Aorta (tissue), 5 donors: ENCODE measurements at regions not wholly inside any gene's neighbourhood (a gene's known extent, or its start where the extent isn't known, plus 50 kb on each side); places are given as distances from the start of the nearest gene placed in this dataset.
"Not testable (repeated sequence)": the region's sequence is repeated elsewhere in the genome, so short reads cannot be mapped to it uniquely, and the experiment has no call there.

Experiments
- ATAC-seq: fragments of 200-7000 bp; cut with Tn5 transposase; one replicate; pipeline ENCODE4 v1.9.1; 2022; ENCODE audit warnings: moderate library complexity; ENCODE audit not compliant: low FRiP score
- DNase-seq, 2 donors: peaks; one replicate each; pipeline ENCODE4 v3.0.0-alpha.2; 2020
- H3K27ac ChIP-seq, 2 donors: one replicate each; pipeline ENCODE4 v1.5.1; 2013; ENCODE audit warnings: low read length in 2 of 2, mild to moderate bottlenecking in 2 of 2, moderate library complexity in 2 of 2, control low read depth in 1 of 2, inconsistent platforms in 1 of 2, low read depth in 1 of 2
- H3K27me3 ChIP-seq, 2 donors: one replicate each; pipeline ENCODE4 v1.6.1; 2013; ENCODE audit warnings: control low read depth in 1 of 2, low read length in 1 of 2, mild to moderate bottlenecking in 1 of 2, moderate library complexity in 1 of 2; ENCODE audit not compliant: insufficient read depth in 2 of 2, control insufficient read depth in 1 of 2
- H3K36me3 ChIP-seq, 2 donors: one replicate each; pipeline ENCODE4 v1.6.1; 2013; ENCODE audit warnings: control low read depth in 1 of 2, low read length in 1 of 2, mild to moderate bottlenecking in 1 of 2; ENCODE audit not compliant: insufficient read depth in 2 of 2, control insufficient read depth in 1 of 2
- H3K4me1 ChIP-seq, 2 donors: one replicate each; pipeline ENCODE4 v1.6.1; 2013; ENCODE audit warnings: low read length in 2 of 2, control low read depth in 1 of 2, mild to moderate bottlenecking in 1 of 2, moderate library complexity in 1 of 2; ENCODE audit not compliant: insufficient read depth in 2 of 2, control insufficient read depth in 1 of 2
- H3K4me3 ChIP-seq, 2 donors: one replicate each; pipeline ENCODE4 v1.5.1; 2013; ENCODE audit warnings: low read length in 2 of 2, control low read depth in 1 of 2, mild to moderate bottlenecking in 1 of 2
- H3K9me3 ChIP-seq: one replicate; pipeline ENCODE4 v1.6.1; 2013; ENCODE audit warnings: mild to moderate bottlenecking, low read length; ENCODE audit not compliant: control insufficient read depth
- WGBS, 2 donors: extraction: QIAGEN DNeasy Blood & Tissue Kit; methylation state at CpG; one replicate each; pipeline ENCODE4 v1.1.7; 2013; 5-methylcytosine and 5-hydroxymethylcytosine counted together
- intact Hi-C, 2 donors: fragments of 100-400 bp; cut with DNase I; formaldehyde crosslinking; loops; one replicate each; pipeline versions ENCODE4 v1.14.2 to v1.15.0; 2022
- donor health status: healthy with polysubstance abuse.
- donor health status: Bipolar disorder and iron deficiency.
- donor health status: DM: no; HTN: no; CAD: no.
- donor health status: DM: no; HTN: no; CAD: no.
- donor health status: DM: yes; HTN: yes; CAD: no.

GRCh38 chr4:59728496-59728895 lies 1471.6 kb upstream of the ADGRL3 start:
- intact Hi-C loops = no loop called here
- no peaks in the 10 kb centered on the region for H3K27me3 ChIP-seq
- WGBS, 2 donors = 71 to 88% methylated on average over 1 of the region's 1 CpG
- ATAC-seq (no peak), DNase-seq (no peak)
- H3K4me1 ChIP-seq = no peaks in the 10 kb centered on the region
- no peaks in the 10 kb centered on the region for H3K36me3 ChIP-seq
- H3K4me3 ChIP-seq = no peak overlapping the region
- H3K27ac ChIP-seq = no peak overlapping the region
- peaks cover 1% of the 10 kb centered on the region for H3K9me3 ChIP-seq

GRCh38 chr4:59729321-59729720 lies 1470.8 kb upstream of the ADGRL3 start:
- WGBS, 2 donors = 61 to 72% methylated on average over 2 of the region's 2 CpGs
- Histone ChIP-seq H3K36me3 (no peaks in the 10 kb centered on the region), H3K27ac (no peak overlapping the region), H3K9me3 (peaks cover 1% of the 10 kb centered on the region), H3K4me3 (no peak overlapping the region), H3K4me1 (no peaks in the 10 kb centered on the region), H3K27me3 (no peaks in the 10 kb centered on the region)
- no peak for DNase-seq
- intact Hi-C loops = no loop called here
- no peak for ATAC-seq

GRCh38 chr4:59748433-59748832 lies 1451.7 kb upstream of the ADGRL3 start:
- H3K27ac ChIP-seq = no peak overlapping the region
- WGBS, 2 donors = 97% methylated on average over 1 of the region's 1 CpG
- intact Hi-C loops = no loop called here

DNA sequence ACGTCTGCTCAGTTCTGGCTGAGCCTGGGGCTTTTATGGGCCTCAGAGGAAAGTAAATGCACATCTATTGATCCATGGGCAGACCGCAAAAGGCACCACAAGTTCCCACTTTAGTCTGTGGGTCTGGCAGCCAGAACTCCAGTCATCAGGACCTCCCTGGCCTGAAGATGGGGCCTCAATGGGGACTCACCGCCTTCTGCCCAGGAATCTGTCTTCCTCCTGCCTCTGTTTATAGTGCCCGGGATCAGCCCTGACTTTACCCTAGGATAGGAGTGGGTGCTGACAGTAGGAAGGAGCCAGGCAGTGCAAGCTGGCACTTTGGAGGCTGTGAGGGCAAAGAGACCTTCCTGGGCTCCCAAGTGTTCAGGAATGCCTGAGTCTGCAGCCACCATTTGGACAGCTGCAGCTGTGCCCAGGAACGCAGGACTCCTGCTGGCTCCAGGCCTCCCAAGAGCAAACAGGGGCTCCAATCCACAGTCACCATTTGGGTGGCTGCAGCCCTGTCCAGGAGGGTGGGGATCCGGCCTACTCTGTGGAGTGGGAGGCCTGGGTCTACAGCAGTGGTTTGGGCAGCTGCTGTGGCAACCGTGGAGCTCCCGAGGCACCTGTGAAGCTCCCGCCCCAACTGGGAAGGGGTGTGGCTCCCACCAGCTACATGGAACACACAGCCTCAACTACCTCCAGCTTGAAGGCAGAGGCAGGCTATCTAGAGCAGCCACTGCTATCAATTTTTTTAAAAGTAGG lies 1440.9 kb upstream of the ADGRL3 start:
- ATAC-seq (no peak), DNase-seq (no peak)
- H3K9me3 ChIP-seq = no peaks in the 10 kb centered on the region
- H3K4me3 ChIP-seq = no peak overlapping the region
- no peaks in the 10 kb centered on the region for H3K4me1 ChIP-seq
- intact Hi-C loops = no loop called here
- no peaks in the 10 kb centered on the region for H3K27me3 ChIP-seq
- WGBS, 2 donors = 88 to 91% methylated on average over 9 of the region's 9 CpGs
- no peak overlapping the region for H3K27ac ChIP-seq
- no peaks in the 10 kb centered on the region for H3K36me3 ChIP-seq

More at GRCh38 chr4:59748433-59748832, 1451.7 kb upstream of the ADGRL3 start:
- Histone ChIP-seq H3K4me1 (no peaks in the 10 kb centered on the region), H3K9me3 (no peaks in the 10 kb centered on the region), H3K4me3 (no peak overlapping the region), H3K27me3 (no peaks in the 10 kb centered on the region), H3K36me3 (no peaks in the 10 kb centered on the region)
- ATAC-seq (no peak), DNase-seq (no peak)

GRCh38 chr4:59762344-59762743 lies 1437.8 kb upstream of the ADGRL3 start:
- no peak overlapping the region for H3K27ac ChIP-seq
- DNase-seq (no peak), ATAC-seq (no peak)
- no peaks in the 10 kb centered on the region for H3K9me3 ChIP-seq
- intact Hi-C loops = no loop called here
- no peaks in the 10 kb centered on the region for H3K4me1 ChIP-seq
- 91 to 93% methylated on average over 4 of the region's 4 CpGs for WGBS, 2 donors
- H3K27me3 ChIP-seq = no peaks in the 10 kb centered on the region
- H3K36me3 ChIP-seq = no peaks in the 10 kb centered on the region
- no peak overlapping the region for H3K4me3 ChIP-seq

DNA sequence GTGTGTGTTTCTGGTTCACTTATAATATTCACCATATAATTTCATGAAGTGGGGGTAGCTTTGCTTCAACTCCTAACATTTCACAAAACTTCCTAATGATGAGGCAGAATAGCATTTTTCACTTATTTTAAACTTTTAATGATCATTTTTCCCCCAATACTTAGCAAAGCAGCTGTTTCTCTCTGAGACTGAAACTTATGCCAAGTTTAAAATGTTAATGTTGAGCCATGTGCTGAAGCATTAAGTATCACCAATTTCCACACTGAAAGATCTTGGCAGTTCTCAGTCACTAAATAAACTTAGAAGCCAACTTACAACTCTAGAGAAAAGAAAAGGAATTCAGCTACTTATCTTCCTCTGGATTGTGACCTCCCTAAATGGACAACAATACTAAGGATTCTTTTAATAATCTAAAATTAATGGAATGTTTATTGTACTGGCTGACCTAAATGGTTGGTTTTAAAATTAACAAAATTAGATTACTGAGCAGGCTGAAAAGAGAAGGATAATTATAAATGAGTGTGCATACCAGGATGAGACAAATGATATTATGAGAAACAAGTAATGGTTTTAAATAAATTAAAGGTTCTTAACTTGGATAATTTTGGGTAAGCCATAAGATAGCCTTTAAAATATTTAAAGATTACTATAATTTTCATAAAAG lies 1429.4 kb upstream of the ADGRL3 start:
- intact Hi-C loops = no loop called here
- no peaks in the 10 kb centered on the region for H3K36me3 ChIP-seq
- no peaks in the 10 kb centered on the region for H3K9me3 ChIP-seq
- no peaks in the 10 kb centered on the region for H3K27me3 ChIP-seq
- no peaks in the 10 kb centered on the region for H3K4me1 ChIP-seq
- ATAC-seq (no peak), DNase-seq (no peak)
- no peak overlapping the region for H3K27ac ChIP-seq
- no peak overlapping the region for H3K4me3 ChIP-seq

GRCh38 chr4:59772641-59773139 lies 1427.4 kb upstream of the ADGRL3 start:
- no peaks in the 10 kb centered on the region for H3K27me3 ChIP-seq
- WGBS, 2 donors = 50 to 64% methylated on average over 1 of the region's 1 CpG
- H3K4me1 ChIP-seq = no peaks in the 10 kb centered on the region
- intact Hi-C loops = no loop called here
- H3K36me3 ChIP-seq = no peaks in the 10 kb centered on the region
- H3K9me3 ChIP-seq = no peaks in the 10 kb centered on the region
- DNase-seq (no peak), ATAC-seq (no peak)
- no peak overlapping the region for H3K4me3 ChIP-seq
- H3K27ac ChIP-seq = no peak overlapping the region

DNA sequence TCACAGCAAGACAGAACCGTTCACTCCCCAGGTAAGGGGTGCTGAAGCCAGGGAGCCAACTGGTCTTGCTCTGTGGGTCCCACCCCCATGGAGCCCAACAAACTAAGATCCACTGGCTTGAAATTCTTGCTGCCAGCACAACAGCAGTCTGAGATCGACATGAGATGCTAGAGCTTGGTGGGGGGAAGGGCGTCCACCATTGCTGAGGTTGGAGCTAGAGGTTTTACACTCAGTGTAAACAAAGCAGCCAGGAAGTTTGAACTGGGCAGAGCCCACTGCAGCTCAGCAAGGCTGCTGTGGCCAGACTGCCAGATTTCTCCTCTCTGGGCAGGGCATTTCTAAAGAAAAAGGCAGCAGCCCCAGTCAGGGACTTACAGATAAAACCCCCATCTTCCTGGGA lies 1419.9 kb upstream of the ADGRL3 start:
- H3K4me1 ChIP-seq, H3K9me3 ChIP-seq, H3K36me3 ChIP-seq, H3K27ac ChIP-seq, intact Hi-C loops, H3K4me3 ChIP-seq, DNase-seq, H3K27me3 ChIP-seq, ATAC-seq: not testable (repeated sequence)
- WGBS, 2 donors = 63 to 70% methylated on average over 3 of the region's 3 CpGs

DNA sequence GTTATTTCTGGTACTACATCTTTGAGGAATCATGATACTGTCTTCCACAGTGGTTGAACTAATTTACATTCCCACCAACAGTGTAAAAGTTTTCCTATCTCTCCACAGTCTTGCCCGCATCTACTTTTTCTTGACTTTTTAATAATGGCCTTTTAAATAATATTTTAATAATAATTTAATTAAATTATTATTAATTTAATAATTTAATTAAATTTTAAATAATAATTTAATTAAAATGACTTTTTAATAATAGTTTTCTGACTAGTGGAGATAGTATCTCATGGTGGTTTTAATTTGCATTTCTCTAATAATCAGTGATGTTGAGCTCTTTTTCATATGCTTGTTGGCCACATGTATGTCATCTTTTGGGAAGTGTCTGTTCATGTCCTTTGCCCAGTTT lies 1395.0 kb upstream of the ADGRL3 start:
- Histone ChIP-seq H3K4me1 (no peaks in the 10 kb centered on the region), H3K4me3 (no peak overlapping the region), H3K27me3 (no peaks in the 10 kb centered on the region), H3K36me3 (no peaks in the 10 kb centered on the region), H3K27ac (no peak overlapping the region), H3K9me3 (peaks cover 2% of the 10 kb centered on the region)
- 98 to 100% methylated on average over 1 of the region's 1 CpG for WGBS, 2 donors
- ATAC-seq = no peak
- intact Hi-C loops = no loop called here
- DNase-seq = no peak
